NCI-H187 treated with DMSO at 0.1 percent for 48 hours (cell line): ENCODE measurements at regions not wholly inside any gene's neighbourhood (a gene's known extent, or its start where the extent isn't known, plus 50 kb on each side); places are given as distances from the start of the nearest gene placed in this dataset.
"Not testable (repeated sequence)": the region's sequence is repeated elsewhere in the genome, so short reads cannot be mapped to it uniquely, and the experiment has no call there.

Experiments
- DNase-seq: peaks from one replicate; lab custom pipeline; 2025; lab: John Stamatoyannopoulos, UW

DNA sequence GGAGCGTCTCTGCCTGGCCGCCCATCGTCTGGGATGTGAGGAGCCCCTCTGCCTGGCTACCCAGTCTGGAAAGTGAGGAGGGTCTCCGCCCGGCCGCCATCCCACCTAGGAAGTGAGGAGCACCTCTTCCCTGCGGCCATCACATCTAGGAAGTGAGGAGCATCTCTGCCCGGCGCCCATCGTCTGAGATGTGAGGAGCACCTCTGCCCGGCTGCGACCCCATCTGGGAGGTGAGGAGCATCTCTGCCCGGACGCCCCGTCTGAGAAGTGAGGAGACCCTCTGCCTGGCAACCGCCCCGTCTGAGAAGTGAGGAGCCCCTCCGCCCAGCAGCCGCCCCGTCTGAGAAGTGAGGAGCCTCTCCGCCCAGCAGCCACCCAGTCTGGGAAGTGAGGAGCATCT, 84.5 kb downstream of the IDS start:
- not testable (repeated sequence) for DNase-seq

DNA sequence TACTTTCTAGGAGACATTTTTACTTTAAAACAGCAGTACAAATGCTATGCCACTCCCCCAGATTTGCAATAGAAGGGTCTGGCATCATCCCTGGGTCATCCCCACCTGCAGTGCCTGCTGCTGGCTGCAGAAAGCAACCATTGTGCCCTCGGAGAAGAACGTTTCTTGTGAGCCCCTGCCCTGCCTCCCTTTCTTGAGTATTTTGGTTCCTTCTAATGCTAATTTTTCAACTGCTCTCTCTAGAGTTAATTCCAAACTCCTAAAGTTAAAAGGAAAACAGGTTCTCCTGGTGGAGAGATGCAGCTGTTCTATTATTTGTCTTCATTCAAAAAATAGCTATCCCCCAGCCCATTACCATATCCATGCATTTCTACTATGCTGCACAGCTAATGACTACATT, 107.1 kb downstream of the IDS start:
- DNase-seq = no peak

DNA sequence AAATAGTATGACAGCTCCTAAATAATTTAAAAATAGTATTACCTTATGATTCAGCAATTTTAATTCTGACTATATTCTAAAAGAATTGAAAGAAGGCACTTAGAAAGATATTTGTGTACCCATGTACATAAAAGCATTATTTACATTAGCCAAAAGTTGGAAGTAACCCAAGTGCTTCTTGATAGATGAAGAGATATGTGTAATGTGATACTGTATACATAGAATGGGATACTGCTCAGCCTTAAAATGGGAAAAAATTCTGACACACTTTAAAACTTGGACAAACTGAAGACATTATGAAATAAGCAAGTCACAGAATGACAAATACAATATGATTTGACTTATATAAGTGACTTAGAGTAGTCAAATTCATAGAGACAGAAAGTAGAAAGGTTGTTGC, 112.2 kb downstream of the IDS start:
- no peak for DNase-seq

DNA sequence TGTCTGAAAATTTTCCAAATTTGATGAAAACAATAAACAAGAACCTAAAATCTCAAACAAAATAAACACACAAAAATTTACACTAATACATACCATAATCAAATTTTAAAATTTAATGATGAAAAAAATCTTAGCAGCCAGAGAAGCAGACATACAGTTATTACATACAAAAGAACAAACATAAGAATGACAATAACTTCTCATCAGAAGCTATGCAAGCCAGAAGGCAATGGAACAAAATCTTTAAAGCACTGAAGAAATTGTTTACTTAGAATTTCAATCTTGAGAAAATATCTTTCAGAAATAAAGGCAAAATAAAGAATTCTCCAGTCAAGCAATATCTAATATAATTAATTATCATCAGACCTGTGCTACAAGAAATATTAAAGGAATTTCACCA, 121.3 kb downstream of the IDS start:
- no peak for DNase-seq

DNA sequence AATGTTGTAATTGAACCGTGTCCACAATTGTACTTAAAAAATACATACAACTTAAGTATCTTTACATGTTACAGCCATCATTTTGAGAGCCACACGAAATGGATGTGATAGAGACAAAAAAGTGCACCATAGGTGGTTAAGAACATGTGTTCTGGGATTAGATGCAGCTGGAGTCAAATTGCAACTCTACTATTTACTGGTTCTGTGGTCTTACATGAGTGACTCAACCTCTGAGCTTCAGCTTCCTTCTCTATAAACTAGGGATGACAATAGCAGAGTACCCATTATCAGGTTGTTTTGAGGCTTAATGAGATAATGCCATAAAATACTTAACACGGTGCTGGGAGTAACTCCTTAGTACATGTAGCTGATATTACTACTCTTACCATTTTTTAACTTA, 130.4 kb downstream of the IDS start:
- no peak for DNase-seq

DNA sequence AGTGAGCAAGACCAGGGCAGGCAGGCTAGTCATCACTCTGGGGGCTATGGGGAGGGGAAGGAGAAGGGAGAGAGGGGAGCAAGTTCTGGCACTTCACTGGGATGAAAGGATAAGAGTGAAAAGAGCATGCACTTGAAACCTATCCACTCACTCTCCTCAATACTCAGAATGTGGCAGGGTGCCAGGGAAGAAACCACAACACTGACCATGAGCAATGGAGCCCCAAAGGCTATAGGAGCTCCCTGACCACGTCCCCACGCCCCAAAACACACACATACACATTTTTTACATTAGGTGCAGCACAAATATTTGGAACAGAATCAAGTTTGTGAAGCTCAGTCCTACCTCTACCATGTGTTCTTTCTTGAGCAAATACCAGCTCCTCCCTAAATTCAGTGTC, 132.2 kb downstream of the IDS start:
- no peak for DNase-seq

DNA sequence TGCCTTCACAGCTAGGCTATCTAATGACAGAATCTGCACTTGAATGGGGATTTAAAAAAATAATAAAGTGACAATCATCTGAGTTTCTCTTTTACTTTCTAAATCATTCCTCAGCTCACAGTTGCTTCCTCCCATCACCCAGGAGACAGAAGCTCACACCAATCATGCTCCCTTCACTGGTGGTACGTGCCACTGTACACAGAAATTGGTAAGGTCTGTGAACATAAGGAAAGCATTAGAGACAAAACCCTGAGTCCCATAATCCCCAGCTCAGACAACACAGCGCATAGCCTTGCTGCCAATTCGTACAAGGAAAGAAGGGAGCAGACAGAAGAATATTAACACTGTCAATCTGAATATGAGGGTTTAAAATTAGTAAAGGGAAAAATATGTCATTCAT, 133.1 kb downstream of the IDS start:
- DNase-seq = no peak

DNA sequence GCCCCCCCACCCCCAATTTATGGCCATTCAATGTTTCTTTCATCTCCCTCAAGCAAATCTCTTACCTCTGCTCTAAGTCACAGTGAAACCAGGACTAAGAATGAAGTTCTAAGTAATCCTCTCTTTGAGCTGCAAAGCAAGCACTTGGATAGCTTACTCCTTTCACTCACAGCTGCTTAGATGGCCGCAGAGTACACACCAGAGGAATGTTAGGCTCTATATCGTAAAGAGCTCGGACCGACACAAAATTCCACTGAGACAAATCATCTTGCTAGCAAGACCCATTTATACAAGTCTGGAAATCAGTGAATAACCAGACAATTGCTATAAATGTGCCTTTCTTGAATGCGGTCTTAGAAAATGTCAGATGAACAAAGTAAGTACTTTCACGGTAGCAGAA, 135.0 kb downstream of the IDS start:
- DNase-seq = no peak

DNA sequence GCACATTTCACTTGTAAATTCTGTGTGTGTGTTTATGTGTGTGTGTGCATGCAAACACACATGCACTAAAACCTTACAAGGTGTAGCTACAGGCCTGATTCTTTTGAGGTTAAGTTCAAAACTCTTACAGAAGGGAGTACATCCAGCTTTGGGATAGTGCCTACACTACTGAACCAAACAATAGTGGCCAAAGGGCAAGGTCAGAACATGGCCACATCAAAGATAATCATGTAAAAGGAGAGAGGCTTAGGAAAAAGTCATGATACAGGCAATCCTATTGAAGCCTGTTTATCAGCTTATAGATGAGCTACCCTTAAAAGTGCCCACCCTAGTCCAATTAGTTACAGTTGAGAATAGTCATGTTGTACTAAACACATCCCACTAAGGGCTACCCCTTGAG, 139.6 kb downstream of the IDS start:
- DNase-seq = no peak

DNA sequence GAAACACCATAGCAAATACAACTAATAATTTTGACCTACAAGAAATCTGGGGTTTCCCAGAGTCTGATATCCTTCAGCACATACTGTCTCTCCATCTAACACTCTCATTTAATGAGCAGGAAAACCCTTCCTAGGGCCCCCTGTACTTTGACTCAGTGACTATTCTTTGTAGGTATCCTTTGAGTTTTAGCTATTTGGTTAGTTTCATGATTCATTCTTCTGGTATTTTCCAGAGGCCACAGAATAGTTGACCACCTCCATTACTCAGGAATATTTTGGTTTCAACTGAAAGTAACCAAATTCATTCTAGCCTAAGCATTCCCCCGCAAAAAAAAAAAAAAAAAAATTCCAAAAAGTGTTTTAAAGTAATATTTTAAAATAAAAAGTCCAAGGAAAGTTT, 140.0 kb downstream of the IDS start:
- DNase-seq = no peak

DNA sequence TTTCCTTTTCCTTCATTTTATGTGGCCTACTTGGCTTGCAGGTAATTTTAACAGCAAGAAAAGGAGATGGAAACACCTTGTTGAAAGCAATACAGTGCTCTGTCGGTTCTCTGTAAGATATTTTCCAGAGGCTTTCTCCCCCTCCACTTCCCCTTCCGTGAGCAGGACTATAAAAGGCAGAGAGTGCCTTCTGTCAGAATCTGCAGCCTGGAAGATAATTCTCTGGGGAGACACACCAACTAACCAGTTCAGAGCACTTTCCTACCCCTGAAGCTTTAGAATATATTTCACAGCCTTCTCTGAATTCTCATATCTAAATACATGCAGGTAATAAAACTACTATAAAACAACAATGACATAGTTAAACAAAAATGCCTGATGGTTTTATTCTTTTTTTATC, 141.1 kb downstream of the IDS start:
- no peak for DNase-seq

DNA sequence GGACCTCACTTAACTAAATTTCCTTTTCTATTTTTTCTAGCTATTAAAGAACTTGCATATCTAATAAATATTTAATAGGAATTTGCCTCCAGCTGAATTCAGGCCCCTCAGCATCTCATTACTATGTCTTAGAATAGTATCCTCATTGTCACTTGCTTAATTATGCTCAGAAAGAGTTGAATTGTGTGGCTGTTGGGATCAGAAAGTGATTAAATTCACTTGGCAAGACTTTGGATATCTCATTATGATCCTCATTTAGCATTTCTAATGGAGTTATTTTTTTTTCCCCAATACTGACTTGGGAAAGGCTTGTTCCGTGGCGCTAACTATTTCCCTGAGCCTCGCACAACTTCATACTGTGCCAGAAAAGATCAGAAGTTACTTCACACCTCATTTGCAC, 158.8 kb downstream of the IDS start:
- no peak for DNase-seq

DNA sequence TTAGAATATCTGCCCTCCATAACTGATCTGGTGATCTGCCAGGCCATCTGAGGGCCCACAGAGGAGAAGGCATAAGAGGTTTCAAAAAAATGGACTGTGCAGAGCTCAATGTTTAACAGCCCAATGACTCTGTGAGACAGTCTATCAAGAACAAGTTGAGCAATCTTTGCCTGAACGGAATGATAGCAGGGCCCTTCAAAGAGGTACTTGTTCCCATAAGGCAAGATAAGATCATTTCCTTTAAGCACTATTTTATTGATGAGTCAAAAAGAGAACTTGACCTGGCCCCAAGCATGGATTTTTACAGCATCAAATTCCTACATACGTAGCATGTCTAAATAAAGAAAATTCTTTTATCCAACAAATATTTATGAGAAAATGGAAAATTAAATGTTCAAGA, 182.8 kb downstream of the IDS start:
- no peak for DNase-seq

DNA sequence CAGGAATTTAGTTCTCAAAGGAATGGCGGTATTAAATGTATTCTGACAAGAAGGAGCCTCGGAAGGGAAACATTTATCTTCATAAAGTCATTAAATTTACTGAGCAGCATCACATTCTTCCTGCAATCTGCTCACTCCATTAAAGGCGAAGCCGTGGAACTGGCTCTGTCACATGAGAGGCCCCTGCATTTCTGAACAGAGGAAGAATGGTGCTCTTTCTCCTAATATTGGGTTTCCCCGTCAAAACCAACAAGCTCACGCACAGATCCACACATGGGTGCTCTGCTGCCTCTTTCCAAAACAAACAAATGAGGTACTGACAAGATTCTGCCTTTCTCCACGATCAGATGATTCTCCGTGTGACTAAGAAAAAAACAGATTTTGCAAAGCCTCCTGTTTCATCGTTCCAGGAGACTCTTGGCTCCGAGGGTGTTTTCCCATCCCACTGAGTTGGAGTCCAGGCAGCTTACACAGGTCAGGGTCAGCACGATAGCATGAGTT, 191.2 kb downstream of the IDS start:
- DNase-seq = no peak

DNA sequence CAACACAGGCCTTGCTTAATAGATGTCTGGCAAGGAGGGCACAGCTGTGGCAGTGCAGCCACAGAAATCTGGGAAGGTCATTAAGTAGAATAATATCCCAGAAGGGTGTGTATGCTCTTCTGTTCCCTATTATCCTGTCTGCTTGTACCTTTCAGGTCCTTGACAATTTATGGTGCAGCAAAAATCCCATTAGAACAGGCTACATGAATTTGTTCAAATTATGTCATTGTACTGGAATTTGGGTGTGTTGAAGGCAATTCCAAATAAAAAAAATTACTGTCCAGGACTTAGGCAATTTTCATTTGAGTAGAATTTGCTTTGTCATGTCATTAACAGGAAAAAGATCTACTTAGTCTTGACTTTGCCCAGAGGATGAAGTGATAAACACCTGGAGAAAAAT, 192.1 kb downstream of the IDS start:
- no peak for DNase-seq

DNA sequence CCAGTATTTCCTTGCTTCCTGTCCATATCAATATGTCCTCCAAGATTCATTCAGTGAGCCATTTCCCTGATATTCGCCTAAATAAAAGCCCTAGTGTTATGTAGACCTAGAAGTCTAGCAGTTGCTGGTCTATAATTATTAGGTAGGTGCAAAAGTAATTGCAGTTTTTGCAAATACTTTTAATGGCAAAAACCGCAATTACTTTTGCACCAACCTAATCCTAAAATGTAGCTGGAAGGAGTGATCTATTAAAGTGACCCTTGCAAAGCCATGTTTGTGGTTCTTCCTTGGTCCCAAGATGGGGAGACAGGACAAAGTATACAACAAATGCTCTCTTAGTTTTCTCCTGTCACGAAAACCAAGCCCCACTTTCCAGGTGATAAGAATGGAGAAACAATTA, 193.0 kb downstream of the IDS start:
- DNase-seq = no peak

DNA sequence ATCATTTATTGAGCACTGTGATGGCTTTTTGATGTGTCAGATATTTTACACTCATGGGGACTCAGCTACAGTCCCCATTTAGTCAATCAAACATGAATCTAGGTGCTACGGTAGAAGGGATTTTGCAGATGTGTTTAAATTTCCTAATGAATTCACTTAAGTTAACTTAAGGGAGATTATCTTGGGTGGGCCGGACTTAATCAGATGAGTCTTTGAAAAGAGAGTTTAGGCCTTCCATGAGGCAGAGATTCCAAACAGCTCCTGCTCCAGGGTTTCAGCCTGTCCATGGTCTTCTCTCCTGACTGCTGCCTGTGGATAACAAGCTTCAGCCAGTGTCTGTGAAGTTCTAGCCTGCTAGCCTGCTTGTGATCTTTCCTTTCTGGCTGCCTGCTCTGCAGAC, 202.4 kb downstream of the IDS start:
- no peak for DNase-seq

DNA sequence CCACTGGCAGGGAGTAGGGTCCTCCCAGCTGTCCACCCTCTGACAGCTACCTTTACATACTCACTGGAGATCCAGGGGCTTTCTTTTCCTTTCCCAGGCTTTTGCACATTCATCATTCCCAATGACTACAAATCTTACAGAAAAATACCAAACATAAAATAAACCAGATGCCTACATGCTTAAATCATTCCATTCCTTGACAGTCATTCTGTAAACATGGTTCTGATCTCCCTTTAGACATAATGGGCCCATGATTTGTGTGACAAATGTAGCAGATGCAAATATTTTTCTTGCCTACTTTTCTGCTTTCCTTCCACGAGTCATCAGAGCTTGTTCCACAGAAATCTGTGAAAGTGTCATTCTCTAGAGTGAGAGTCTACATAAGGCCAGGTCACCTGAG, 207.0 kb downstream of the IDS start:
- no peak for DNase-seq

DNA sequence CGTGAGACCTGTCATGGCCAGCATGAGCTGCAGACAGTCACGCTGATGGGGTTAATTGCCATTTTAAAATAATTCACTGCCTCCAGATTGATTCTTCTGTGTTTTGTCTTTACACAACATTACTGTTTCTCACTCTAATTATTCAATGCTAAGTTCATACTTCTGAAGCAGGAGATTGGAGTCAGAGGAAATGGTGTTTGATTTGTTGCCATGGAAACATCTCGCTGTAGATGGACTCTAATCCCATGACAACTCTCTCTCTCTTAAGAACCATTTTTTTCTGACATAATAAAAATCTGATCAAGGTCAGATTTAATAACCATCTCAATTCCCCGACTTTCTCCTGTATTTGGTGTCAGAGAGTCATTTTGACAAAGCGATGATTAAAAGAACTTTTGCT, 209.0 kb downstream of the IDS start:
- DNase-seq = no peak

DNA sequence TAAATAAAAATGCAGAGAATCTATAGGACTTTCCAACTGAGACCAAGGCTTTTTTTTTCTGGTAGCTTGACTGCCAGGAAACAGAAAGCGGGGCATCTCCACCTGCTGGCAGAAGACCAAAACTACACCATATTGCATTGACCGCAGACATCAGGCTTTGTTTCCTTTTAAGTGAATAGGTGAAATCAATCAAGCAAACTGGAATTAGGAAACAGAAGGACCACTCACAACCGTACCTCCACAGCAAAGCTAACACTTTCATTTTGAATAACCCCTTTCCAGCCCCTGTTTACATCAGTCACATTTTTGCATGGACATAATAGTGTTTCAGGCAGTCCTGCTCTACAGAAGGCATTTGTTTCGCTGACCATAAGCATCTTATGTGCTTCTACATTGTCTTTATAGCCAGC, 218.2 kb downstream of the IDS start:
- DNase-seq = peak; percentile 16

DNA sequence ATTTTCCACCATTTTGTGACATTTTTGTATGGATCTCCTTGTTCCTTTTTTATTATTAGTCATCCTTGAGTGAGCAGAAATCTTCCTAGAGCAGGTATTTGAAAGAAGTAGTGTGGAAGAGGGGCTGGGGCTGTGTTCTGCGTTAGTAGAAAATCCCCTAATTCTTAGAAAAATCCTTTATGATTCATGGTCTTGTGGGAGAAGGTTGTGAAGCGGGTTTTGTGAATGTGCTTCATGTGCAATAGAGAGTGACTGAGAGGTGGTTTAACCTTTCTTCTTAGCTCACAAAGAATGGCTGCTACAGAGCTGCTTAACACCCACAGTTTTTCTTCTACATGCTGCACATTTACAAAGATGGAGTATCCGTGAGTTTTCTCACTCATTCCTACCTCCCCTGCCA, 220.5 kb downstream of the IDS start:
- DNase-seq = no peak

DNA sequence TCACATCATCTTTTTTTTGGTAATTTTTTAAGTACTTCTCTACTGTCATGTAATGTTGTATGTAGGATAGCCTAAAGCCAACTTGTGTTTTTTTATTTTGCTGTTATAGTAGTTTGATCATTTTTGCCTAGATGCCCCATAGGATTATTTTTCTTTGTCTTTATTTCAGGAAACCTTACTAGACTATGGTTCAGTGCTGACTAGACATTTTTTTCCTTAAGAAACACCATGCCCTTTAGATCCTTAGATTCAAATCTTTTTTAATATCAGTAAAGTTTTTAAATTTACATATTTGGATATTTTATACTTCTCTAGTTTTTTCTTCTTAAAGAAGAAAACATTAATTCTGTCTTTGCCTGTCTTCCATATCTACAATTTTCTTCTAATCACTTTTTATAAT, 221.3 kb downstream of the IDS start:
- DNase-seq = no peak

DNA sequence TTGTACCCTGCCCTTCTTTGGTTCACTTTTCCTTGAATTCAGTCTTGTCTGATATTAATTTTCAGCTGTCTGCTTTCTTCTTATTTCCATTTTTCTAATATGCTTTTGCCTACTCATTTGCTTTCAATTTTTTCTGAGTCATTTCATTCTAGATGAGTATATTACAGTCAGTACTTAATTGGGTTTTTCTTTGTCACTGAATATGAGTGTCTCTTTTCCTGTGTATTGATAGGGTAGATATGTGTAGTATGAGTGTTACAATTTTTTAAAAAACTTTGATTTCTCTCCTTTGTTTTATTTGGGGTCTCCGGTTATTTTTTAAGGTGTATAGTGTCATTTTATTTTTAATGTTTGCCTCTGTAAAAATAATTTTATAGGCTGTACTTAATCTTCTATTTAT, 222.2 kb downstream of the IDS start:
- DNase-seq = no peak

DNA sequence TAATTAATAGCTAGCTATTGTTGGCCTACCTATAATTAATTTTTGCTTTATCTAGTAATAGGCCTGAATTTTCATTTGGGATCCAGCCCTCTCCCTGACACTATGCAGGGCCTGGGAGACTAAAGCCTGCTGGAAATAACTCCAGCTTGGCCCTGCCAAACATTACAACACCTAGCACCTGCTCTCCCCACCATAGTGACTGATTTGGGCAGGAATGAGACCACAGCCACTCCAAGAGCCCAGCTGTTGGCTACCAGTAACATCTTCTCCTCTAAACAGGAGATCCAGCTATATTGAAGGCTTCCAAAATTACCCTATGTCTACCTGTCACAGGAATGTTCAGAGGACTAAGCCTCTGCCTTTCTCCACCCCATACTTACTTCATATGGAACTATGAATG, 225.1 kb downstream of the IDS start:
- DNase-seq = no peak

DNA sequence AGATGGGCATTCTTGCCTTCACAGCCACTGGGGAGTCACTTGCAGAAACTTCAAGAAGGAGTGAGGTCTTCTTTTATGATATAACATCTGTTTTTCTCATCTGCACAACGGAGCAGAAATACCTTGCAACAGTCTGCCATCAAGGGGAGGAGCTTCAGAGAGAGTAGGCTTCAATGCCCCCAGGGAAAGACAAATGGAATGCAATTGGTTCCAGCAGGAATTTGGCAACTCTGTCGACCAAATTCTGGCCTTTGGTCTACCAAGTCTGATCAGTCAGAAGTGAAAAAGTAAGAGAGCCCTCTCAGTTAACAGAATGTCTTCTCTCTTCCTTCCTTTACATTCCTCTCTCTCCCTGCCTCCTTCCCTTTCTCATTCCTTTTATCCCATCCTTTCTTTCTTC, 229.3 kb downstream of the IDS start:
- no peak for DNase-seq
